IPS-20b (cell line): ENCODE measurements at regions not wholly inside any gene's neighbourhood (a gene's known extent, or its start where the extent isn't known, plus 50 kb on each side); places are given as distances from the start of the nearest gene placed in this dataset.

Experiments used
- H3K27ac ChIP-seq: one replicate; pipeline ENCODE4 v1.5.1; 2013; ENCODE audit warnings: low read length
- H3K27me3 ChIP-seq: 2 replicates; pipeline ENCODE4 v1.6.1; 2013; ENCODE audit warnings: mild to moderate bottlenecking, low read length, inconsistent platforms; ENCODE audit not compliant: insufficient read depth
- H3K36me3 ChIP-seq: 2 replicates; pipeline ENCODE4 v1.6.1; 2013; ENCODE audit warnings: low read depth, mild to moderate bottlenecking, inconsistent platforms, low read length, moderate library complexity; ENCODE audit not compliant: insufficient read depth
- H3K4me1 ChIP-seq: 2 replicates; pipeline ENCODE4 v1.6.1; 2013; ENCODE audit warnings: mild to moderate bottlenecking, control low read depth, inconsistent platforms, low read length, moderate library complexity; ENCODE audit not compliant: insufficient read depth
- H3K4me3 ChIP-seq: 2 replicates; pipeline ENCODE4 v1.5.1; 2013; ENCODE audit warnings: mild to moderate bottlenecking, low read length, inconsistent platforms
- H3K9ac ChIP-seq: 2 replicates; pipeline ENCODE4 v1.6.1; 2013; ENCODE audit warnings: low read depth, mild to moderate bottlenecking, inconsistent platforms, low read length, moderate library complexity
- H3K9me3 ChIP-seq: 2 replicates; pipeline ENCODE4 v1.6.1; 2013; ENCODE audit warnings: mild to moderate bottlenecking, low read depth, low read length, inconsistent platforms; ENCODE audit not compliant: insufficient read depth

DNA sequence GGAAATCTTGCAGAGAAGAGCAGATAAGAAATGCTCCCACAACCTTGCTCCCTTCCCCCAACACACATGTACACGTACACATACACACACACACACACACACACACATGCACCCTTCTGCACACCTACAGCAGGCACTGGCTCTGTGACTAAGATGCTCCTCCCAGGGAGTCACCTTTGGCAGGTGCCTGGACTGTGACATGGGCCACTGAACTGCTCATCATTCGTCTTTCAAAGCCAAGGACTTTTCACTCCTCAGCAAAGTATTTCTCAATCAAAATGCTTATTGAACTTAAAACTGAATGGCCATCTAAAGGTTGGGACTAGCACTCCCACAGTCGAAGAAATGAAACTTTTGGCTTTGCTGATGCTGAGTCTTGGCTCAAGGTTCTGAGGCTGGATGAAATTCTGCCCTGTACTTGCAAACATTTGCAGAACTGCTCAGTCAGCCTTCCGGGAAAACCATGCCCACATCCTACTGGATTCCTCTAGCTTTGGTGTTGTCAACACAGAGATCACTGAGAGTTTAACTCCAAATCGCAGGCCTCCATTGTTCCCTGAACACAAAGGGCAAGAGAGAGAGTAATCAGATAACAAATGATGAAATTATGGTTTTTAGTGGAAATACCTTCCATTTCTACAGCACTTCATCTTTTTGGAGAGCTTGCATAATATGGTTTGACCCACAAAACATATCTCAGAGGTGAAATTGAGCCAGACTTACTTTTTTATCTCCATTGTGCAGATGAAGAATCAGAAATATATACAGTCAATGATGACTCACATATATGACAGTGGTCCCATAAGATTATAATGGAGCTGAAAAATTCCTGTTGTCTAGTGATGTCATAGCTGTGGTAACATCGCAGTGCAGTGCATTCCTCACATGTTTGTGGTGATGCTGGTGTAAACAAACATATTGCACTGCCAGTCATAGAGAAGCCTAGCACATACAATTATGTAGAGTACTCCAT lies 72.4 kb upstream of the BCAR3 start:
- Histone ChIP-seq H3K4me3 (no peak overlapping the region), H3K36me3 (no peaks in the 10 kb centered on the region), H3K4me1 (no peaks in the 10 kb centered on the region), H3K9ac (no peak overlapping the region), H3K9me3 (no peaks in the 10 kb centered on the region), H3K27me3 (no peaks in the 10 kb centered on the region), H3K27ac (no peak overlapping the region)

DNA sequence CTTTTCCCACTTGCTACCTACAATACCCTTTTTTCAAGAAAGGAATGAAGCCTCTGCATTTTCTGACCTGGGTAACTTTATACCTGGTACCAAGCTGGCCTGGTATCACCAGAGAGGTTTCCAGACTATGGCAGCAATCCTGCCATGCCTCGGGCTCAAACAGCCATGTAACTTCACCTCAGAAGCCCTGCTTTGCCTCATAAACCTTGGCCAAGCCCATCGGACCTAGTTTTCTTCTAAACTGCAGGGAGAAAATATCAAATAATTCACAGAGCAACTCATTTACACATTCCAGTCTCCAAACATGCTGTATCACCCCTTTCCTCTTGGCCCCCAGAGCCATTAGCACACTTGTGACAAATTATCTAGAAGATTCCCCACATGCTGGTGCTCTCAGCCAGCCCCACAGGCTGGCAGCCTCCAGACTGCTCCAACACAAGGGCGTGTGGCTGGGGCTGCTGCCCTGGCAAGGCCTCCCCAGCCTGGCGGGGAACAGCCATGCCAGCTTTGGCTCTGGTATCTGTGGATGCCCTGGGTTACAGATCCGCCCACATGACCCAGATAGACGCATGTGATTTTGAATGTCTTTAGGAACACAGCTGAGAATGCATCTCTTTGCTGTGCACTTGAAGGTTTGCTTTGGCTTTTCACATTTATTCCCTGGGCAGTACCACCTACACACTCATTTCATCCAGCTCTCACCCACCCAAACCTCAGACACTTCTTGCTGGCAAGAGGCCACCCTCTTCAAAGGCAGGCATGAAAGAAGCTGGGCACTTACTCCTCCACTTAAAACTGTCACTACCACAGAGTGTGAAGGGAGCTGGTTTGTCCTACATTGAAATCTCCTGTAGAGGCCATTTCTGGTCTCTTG lies 70.0 kb upstream of the BCAR3 start:
- H3K27ac ChIP-seq, result no peak overlapping the region
- no peaks in the 10 kb centered on the region; the same call in 1 of the 2 replicates for H3K27me3 ChIP-seq
- H3K9ac ChIP-seq, result no peak overlapping the region
- no peak overlapping the region for H3K4me3 ChIP-seq
- H3K9me3 ChIP-seq, result peaks cover 3% of the 10 kb centered on the region; the same call in 1 of the 2 replicates
- H3K4me1 ChIP-seq, result no peaks in the 10 kb centered on the region
- no peaks in the 10 kb centered on the region for H3K36me3 ChIP-seq

DNA sequence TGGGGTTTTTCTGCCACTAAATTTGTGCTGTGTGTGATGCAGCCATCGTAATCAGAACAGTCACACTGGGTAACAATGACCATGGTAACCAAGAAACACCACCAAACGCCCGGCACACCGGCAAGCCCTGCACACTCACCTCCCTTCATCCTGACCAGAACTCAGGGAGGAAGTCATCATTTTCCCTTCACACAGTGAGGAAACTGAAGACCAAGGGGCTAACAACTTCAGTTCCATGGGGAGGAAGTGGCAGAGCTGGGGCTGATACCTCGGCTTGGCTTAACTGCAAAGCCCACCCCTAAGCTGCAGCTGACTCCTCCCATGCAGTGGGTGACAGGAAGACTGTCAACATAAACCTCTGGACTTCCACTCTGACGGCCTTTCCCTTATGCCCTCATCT lies 69.3 kb upstream of the BCAR3 start:
- H3K27me3 ChIP-seq, result no peaks in the 10 kb centered on the region; the same call in 1 of the 2 replicates
- no peaks in the 10 kb centered on the region for H3K4me1 ChIP-seq
- H3K9ac ChIP-seq, result no peak overlapping the region
- no peak overlapping the region for H3K4me3 ChIP-seq
- no peaks in the 10 kb centered on the region for H3K36me3 ChIP-seq
- H3K27ac ChIP-seq, result no peak overlapping the region
- peaks cover 4% of the 10 kb centered on the region; the same call in 1 of the 2 replicates for H3K9me3 ChIP-seq

DNA sequence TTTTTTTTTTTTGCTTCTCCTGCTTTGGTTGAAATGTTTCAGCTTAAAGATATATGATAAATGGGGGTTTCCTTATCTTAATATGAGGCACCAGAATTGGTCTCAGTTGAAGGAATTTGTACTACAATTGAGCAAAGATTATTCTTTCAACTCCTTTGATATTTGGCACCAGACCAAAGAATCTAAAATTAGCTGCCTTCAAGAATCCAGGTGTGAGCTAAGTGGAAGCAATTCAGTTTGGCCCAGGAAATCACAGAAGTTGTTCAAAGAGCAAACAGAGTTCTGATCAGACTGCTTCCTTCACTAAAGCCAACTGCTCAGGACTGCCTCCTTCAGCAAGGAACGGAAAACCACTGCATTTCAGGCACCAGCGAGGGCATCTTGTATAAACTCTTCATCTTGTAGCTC lies 68.3 kb upstream of the BCAR3 start:
- Histone ChIP-seq H3K27ac (no peak overlapping the region), H3K27me3 (no peaks in the 10 kb centered on the region; the same call in 1 of the 2 replicates), H3K36me3 (no peaks in the 10 kb centered on the region), H3K4me1 (no peaks in the 10 kb centered on the region), H3K4me3 (no peak overlapping the region), H3K9me3 (peaks cover 4% of the 10 kb centered on the region; the same call in 1 of the 2 replicates), H3K9ac (no peak overlapping the region)

DNA sequence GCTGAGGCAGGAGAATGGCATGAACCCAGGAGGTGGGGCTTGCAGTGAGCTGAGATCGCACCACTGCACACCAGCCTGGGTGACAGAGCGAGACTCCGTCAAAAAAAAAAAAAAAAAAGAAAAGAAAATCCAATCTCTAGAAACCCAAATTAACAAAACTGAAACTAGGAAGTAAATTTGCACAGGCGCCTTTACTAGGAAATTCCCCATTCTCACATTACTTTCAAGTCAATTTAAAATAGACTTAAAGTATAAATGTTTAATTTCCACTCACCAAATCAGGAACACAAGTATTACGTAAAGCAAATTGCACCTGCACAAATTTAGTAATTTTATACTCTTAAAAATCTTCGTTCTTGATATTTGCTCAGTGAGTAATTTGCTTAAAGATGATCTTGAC lies 67.8 kb upstream of the BCAR3 start:
- no peak overlapping the region for H3K4me3 ChIP-seq
- H3K4me1 ChIP-seq, result no peaks in the 10 kb centered on the region
- H3K9ac ChIP-seq, result no peak overlapping the region
- peaks cover 4% of the 10 kb centered on the region; the same call in 1 of the 2 replicates for H3K9me3 ChIP-seq
- no peaks in the 10 kb centered on the region; the same call in 1 of the 2 replicates for H3K27me3 ChIP-seq
- H3K36me3 ChIP-seq, result no peaks in the 10 kb centered on the region
- no peak overlapping the region for H3K27ac ChIP-seq

DNA sequence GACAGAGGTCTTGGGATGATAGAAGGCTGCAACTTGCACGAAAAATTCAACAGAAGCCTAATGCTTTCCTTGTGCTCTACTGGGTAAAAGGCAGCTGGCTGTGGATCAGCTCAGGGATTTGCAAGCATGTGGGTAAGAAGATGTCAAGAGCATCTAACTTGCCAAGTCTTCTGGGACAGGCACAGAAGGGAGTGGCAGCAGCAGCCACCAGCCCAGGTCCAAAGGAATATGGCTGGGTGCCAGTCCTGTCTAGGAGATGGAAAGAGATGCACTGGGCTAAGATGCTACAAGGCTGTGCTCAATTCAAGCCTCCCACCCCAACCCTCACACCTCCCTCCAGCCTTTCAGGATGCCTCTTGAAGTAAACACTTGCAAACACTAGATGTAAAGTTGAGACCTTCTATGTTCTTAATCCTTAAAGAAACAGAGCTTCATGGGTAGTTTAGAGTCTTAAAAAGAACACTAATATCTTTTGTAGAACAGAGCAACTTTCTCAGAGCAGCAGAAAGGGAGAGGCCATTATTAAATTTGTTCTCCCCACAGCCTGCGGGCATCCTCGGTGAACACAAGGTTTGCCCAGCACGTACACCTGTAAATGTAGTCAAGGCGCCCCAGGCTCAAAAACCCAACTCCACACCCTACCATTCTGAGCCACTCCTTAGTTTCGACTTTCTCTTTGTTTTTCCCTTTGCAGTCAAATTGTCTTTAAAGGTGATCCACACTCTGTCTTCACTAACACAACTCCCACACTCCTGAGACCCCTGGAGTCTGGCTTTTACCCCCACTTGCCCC lies 64.6 kb upstream of the BCAR3 start:
- H3K27me3 ChIP-seq, result no peaks in the 10 kb centered on the region; the same call in 1 of the 2 replicates
- H3K4me3 ChIP-seq, result no peak overlapping the region
- H3K4me1 ChIP-seq, result no peaks in the 10 kb centered on the region
- no peak overlapping the region for H3K9ac ChIP-seq
- H3K9me3 ChIP-seq, result peaks cover 4% of the 10 kb centered on the region; the same call in 1 of the 2 replicates
- no peaks in the 10 kb centered on the region for H3K36me3 ChIP-seq
- H3K27ac ChIP-seq, result no peak overlapping the region

DNA sequence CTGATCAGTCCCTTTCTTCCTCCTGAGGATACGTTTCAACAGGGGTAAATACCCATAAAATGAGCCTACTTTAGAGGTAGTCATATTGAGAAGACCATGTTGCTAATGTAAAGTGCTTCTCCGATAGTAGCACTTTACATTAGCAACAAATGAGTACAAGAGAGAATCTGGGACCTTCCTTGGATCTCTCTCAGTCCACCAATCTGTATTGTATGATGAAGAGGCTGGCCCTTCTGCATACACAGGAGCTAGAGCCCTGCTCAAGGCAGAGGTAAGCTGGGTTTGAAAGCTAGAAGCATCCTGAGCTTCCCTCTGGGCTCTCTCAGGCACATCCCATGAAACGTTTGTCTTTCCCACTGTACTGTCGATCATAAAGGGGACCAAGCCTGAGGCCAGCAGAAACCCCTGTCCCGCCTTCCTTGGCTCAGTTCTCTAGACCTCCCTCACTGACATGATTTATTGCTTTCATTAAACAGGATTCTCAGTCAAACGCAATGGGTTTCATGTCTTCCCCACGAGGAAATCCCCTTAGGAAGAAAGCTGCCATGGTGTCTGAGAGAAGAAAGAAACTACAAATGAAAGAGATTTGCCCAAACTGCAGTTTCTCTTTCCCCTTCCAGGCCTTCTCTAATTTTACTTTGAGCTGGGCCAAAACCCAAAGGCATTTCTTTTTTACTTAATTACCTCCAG lies 62.8 kb upstream of the BCAR3 start:
- H3K27ac ChIP-seq, result no peak overlapping the region
- H3K4me1 ChIP-seq, result 0 out of 2 replicates have a peak, but pooled peaks cover 3% of the 10 kb centered on the region
- H3K4me3 ChIP-seq, result no peak overlapping the region
- H3K36me3 ChIP-seq, result no peaks in the 10 kb centered on the region
- H3K9me3 ChIP-seq, result peaks cover 4% of the 10 kb centered on the region; the same call in 1 of the 2 replicates
- H3K27me3 ChIP-seq, result no peaks in the 10 kb centered on the region; the same call in 1 of the 2 replicates
- H3K9ac ChIP-seq, result no peak overlapping the region

DNA sequence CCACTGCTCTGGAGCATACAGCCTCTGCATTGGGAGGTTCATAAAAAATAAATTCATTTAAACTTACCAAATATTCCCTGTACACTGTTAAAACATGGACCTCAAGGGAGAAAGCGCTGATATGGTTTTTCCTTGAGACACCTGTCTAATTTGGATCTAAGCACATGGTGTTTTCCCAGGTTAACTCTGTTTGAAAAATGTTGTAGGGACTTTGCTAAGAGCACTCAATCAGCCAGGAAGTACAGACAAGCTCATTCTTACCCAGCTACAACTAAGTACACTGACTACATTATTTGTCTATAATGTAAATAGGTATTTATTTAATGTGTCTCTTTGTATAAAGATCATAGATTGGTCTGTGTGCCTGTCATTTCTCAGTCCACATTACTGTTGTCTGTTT lies 61.8 kb upstream of the BCAR3 start:
- Histone ChIP-seq H3K27ac (no peak overlapping the region), H3K27me3 (no peaks in the 10 kb centered on the region; the same call in 1 of the 2 replicates), H3K36me3 (no peaks in the 10 kb centered on the region), H3K9me3 (peaks cover 4% of the 10 kb centered on the region; the same call in 1 of the 2 replicates), H3K4me3 (no peak overlapping the region), H3K9ac (no peak overlapping the region), H3K4me1 (0 out of 2 replicates have a peak, but pooled peaks cover 3% of the 10 kb centered on the region)

DNA sequence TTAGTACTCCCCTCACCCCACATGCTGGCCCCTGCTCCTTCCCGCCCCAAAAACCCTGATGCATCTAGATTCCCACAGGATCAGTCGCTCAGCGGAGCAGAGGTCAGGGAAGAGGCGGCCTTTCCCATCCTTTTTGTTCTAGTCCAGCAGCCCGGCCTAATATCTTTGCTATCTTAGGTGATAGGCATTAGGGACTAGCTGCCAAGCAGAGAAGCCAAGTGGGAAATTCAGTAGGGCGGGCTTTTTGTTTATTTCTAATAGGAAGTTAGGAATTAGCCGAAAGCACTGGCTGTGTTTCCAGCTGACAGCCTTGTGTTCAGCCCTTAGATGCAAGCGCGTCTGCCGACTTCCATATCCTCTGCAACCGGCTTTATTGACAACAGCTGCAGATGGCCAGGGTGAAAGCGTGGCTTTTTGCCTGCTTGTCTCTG lies 59.0 kb upstream of the BCAR3 start:
- Histone ChIP-seq H3K9me3 (no peaks in the 10 kb centered on the region), H3K27ac (no peak overlapping the region), H3K9ac (no peak overlapping the region)

DNA sequence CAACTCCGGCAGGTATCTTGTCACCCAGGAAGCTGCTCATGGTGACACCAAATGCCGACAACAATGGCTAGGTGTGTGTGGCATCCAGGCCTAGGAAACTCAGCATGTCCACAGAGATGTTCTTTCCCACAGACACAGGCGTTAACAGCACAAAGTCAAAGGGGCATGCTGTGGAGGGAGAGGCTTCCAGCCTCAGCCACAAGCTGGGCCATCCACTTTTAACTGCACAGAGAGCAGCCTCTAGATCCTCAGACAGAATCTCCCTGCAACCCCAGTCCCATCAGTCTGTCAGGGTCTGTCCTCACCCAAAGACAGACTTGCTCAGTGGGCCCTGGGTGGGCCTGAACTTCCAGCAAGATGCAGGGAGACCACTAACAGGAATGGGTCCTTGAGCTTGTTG lies 58.5 kb upstream of the BCAR3 start:
- no peak overlapping the region for H3K9ac ChIP-seq
- no peaks in the 10 kb centered on the region for H3K9me3 ChIP-seq
- H3K27ac ChIP-seq, result no peak overlapping the region
- 0 out of 2 replicates have a peak, but pooled peaks cover 3% of the 10 kb centered on the region for H3K4me1 ChIP-seq
- H3K4me3 ChIP-seq, result no peak overlapping the region
- H3K27me3 ChIP-seq, result no peaks in the 10 kb centered on the region
- no peaks in the 10 kb centered on the region for H3K36me3 ChIP-seq

More for the DNA sequence above, 59.0 kb upstream of the BCAR3 start:
- no peak overlapping the region for H3K4me3 ChIP-seq
- H3K27me3 ChIP-seq, result no peaks in the 10 kb centered on the region
- 0 out of 2 replicates have a peak, but pooled peaks cover 3% of the 10 kb centered on the region for H3K4me1 ChIP-seq
- no peaks in the 10 kb centered on the region for H3K36me3 ChIP-seq
